ENCODE measurements at regions not wholly inside any gene's neighbourhood (a gene's known extent, or its start where the extent isn't known, plus 50 kb on each side); places are given as distances from the start of the nearest gene placed in this dataset.
"Not testable (repeated sequence)": the region's sequence is repeated elsewhere in the genome, so short reads cannot be mapped to it uniquely, and the experiment has no call there.

DNA sequence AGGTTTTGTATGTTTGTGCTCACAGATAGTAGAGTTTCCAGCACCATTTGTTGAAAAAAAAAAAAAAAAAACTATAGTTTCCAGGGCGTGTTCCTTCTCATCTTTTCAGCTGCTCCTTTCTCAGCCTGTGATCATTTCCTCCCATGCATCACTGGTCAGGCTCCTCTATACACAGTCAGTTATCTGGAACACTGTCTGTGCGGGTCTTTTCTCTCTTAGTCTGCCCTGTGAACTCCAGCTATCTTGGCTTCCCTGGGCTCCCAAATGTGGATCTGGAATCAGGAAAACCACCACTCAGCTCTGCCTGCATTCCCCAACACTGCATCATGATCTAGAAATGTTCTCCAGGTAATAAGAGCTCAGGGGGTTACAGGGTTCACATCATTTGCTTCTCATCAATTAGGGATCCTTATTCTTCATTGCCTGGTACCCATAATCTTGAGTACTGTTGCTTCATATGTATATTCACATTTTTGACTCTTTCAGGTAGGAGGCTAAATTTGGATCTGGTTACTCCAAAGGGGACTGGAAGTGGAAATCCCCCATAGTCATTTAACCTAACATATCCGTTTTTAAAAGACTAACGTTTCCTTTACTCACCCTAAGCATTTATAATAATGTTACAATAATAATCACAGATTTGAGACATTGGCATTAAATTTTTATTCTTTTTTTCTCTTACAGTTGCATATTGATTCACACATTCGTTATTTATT, 221.8 kb upstream of the KLF3 start:
- no peak for DNase-seq

- DNase-seq: no peak
Measured at GRCh38 chr4:38449506-38450174, 214.4 kb upstream of the KLF3 start.

DNA sequence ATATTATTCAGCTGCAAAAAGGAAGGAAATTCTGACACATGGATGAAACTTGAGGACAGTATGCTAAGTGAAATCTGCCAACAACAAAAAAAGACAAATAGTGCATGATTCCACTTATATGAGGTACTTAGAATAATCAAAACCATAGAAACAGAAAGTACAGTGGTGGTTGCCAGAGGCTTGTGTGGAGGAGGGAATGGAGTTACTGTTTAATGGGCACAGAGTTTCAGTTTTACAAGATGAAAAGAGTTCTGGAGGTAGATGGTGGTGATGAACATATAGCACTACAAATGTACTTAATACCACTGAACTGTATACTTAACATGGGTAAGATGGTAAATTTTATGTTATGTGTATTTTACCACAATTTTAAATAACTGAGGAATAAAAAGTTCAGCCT, 212.0 kb upstream of the KLF3 start:
- DNase-seq: no peak

- no peak for DNase-seq
Measured at GRCh38 chr4:38452542-38452941, 211.5 kb upstream of the KLF3 start.

- DNase-seq: no peak
Measured at GRCh38 chr4:38453253-38453881, 210.6 kb upstream of the KLF3 start.

- no peak for DNase-seq
Measured at GRCh38 chr4:38454284-38454683, 209.7 kb upstream of the KLF3 start.

GRCh38 chr4:38455092-38455862, 208.7 kb upstream of the KLF3 start:
- no peak for DNase-seq

GRCh38 chr4:38456096-38456495, 207.9 kb upstream of the KLF3 start:
- DNase-seq: no peak

- no peak for DNase-seq
Measured at GRCh38 chr4:38461342-38461741, 202.7 kb upstream of the KLF3 start.

DNA sequence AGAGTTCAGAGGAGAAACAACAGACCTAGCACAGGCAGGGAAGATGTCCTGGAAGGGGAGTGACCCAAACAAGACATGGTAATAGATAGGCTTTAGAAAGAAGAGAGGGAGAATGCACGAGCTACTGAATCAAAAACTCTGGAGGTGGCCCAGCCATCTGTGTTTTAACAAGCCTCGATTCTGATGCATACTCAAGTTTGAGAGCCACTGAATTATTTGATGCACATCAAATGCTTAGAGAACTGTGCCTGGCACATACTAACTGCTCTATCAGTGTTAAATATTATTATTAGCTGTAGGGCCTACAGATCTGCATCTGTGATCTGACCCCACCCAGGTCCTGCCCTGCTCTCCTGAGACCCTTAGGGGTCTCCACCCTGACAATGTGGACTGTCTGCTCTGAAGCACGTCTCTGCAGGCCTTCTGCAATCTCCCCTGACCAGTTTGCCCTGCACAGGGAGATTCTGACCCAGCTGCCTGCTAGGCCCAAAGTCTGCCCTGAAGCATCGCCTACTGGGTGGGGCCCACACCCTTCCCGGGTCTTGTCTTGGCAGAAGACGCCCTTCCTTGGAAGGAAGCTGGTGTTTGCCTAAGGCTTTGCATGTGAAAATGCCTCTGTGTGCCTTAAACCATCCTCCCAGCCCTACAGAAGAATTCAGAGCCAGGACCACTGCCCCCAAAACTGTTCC, 201.5 kb upstream of the KLF3 start:
- no peak for DNase-seq

DNA sequence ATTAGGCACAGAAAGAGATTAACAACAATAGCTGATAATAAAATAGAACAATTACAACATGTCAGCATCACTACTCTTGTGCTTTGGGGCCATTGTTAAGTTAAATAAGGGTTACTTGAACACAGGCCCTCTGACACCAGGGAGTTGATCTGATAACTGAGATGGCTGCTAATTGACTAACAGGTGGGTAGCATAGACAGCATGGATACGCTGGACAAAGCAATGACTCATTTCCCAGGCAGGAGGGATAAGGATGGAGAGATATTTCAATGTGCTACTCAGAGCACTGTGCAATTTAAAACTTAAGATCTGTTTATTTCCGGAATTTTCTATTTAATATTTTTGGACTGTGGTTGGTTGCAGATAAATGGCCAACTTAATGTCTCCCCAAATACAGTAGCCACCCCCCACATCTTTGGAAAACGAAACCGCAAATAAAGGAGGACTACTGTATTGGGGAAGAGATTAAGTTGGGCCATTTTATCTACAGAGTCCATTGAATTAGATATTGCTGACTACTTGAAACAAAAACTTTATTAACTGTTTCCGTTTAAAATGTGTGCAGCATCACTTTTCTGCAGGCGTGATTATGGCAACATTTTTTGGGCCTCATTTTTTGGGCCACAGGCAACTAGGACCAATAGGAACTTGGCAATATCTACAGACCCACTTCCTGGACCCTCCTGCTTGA, 200.6 kb upstream of the KLF3 start:
- DNase-seq: no peak

DNA sequence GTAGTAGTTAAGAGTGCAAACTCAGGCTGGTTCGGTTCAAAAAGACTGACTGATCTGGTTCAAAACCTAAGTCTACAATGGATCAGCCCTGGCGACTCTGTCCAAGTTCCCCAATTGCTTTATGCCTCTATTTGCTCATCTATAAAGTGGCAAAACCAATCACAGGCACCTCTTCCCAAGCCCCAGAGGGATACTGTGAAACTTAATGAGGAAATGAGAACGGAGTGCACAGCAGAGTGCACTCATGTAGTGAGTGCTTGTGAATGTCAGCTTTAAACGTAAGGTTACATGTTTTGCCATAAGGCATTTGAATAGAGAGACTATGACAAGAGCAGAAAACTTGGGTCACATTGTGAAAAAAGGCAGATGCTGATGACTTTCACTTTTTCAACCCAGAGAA, 199.7 kb upstream of the KLF3 start:
- no peak for DNase-seq

- DNase-seq: no peak
Measured at GRCh38 chr4:38466401-38466800, 197.6 kb upstream of the KLF3 start.

GRCh38 chr4:38467296-38467695, 196.7 kb upstream of the KLF3 start:
- DNase-seq: no peak

GRCh38 chr4:38468339-38468866, 195.6 kb upstream of the KLF3 start:
- DNase-seq: no peak

DNA sequence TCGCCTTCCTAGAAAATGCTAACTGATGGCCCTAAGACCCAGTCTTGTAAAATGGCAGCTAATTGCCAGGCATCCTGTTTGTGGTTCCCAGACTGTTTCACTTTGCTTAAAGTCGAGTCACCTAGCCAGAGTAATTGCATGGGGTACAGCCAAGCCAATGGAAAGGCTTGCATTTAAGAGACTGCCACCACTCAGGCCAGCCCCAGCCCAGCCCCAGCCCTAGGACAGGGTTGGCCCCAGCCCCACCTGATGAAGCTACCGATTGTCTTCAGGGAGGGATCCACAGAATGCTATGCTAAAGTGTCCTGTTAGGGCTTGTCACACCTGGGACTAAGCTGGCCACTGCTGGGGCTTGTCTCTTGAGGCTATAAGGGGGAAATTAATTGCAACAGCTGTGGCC, 194.6 kb upstream of the KLF3 start:
- no peak for DNase-seq

GRCh38 chr4:38470735-38471262, 193.2 kb upstream of the KLF3 start:
- no peak for DNase-seq

DNA sequence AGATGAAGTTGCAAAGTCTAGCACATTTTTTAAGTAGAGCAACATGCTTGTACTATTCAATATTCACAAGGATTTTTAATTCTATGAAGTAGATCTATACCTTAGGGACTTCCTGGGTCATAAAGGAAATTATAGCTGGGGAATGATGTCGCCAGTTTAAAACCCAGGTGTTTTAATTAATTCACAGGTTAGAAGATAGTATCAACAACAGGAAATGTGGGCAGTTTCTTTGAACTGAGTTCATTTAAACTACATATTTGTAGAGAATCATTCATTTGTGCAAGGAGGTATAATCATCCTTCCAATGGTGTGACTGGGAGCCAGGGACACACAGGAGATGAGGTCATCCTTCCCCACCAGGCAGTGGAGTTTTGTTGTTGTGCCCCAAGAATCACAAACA, 181.3 kb upstream of the KLF3 start:
- no peak for DNase-seq

GRCh38 chr4:38483628-38484027, 180.4 kb upstream of the KLF3 start:
- not testable (repeated sequence) for DNase-seq

- peak; percentile 76 for DNase-seq
Measured at GRCh38 chr4:38489011-38489861, 174.8 kb upstream of the KLF3 start.
